ENCODE measurements at regions not wholly inside any gene's neighbourhood (a gene's known extent, or its start where the extent isn't known, plus 50 kb on each side); places are given as distances from the start of the nearest gene placed in this dataset.

GRCh38 chr3:166199491-166199890 is 362.3 kb upstream of the BCHE start:
- no peak for DNase-seq

GRCh38 chr3:166195808-166196207 is 358.6 kb upstream of the BCHE start:
- DNase-seq, result no peak

GRCh38 chr3:166191411-166191810 is 354.2 kb upstream of the BCHE start:
- no peak for DNase-seq

GRCh38 chr3:166190360-166190759 is 353.1 kb upstream of the BCHE start:
- no peak for DNase-seq

- DNase-seq, result no peak
Measured at GRCh38 chr3:166187237-166187636, 350.0 kb upstream of the BCHE start.

GRCh38 chr3:166186003-166186402 is 348.8 kb upstream of the BCHE start:
- DNase-seq, result no peak

GRCh38 chr3:166177130-166177529 is 339.9 kb upstream of the BCHE start:
- no peak for DNase-seq

- DNase-seq, result no peak
Measured at GRCh38 chr3:166171695-166172094, 334.5 kb upstream of the BCHE start.

GRCh38 chr3:166169681-166170080 is 332.5 kb upstream of the BCHE start:
- no peak for DNase-seq

GRCh38 chr3:166127969-166128368 is 290.7 kb upstream of the BCHE start:
- no peak for DNase-seq

GRCh38 chr3:166125179-166125578 is 288.0 kb upstream of the BCHE start:
- no peak for DNase-seq

GRCh38 chr3:166123576-166123975 is 286.4 kb upstream of the BCHE start:
- DNase-seq, result no peak

- no peak for DNase-seq
Measured at GRCh38 chr3:166123088-166123487, 285.9 kb upstream of the BCHE start.

- no peak for DNase-seq
Measured at GRCh38 chr3:166118049-166118448, 280.8 kb upstream of the BCHE start.

GRCh38 chr3:166114448-166114847 is 277.2 kb upstream of the BCHE start:
- DNase-seq, result no peak

GRCh38 chr3:166111562-166111961 is 274.3 kb upstream of the BCHE start:
- no peak for DNase-seq

GRCh38 chr3:166110102-166110501 is 272.9 kb upstream of the BCHE start:
- no peak for DNase-seq

- DNase-seq, result no peak
Measured at GRCh38 chr3:166104938-166105337, 267.7 kb upstream of the BCHE start.

- DNase-seq, result no peak
Measured at GRCh38 chr3:166100730-166101129, 263.5 kb upstream of the BCHE start.

- DNase-seq, result no peak
Measured at GRCh38 chr3:166089575-166089974, 252.4 kb upstream of the BCHE start.

- DNase-seq, result no peak
Measured at GRCh38 chr3:166085164-166085856, 248.1 kb upstream of the BCHE start.

GRCh38 chr3:166080096-166080495 is 242.9 kb upstream of the BCHE start:
- DNase-seq, result no peak

GRCh38 chr3:166071831-166072230 is 234.6 kb upstream of the BCHE start:
- no peak for DNase-seq

GRCh38 chr3:166064476-166064875 is 227.3 kb upstream of the BCHE start:
- DNase-seq, result no peak
